Urinary bladder (tissue), 3 donors: ENCODE measurements at regions not wholly inside any gene's neighbourhood (a gene's known extent, or its start where the extent isn't known, plus 50 kb on each side); places are given as distances from the start of the nearest gene placed in this dataset.

Experiments used
- DNase-seq: peaks from one replicate; pipeline ENCODE4 v3.0.0-alpha.2; 2015; ENCODE audit errors: extremely low spot score
- H3K27ac ChIP-seq: one replicate; pipeline ENCODE4 v1.5.1; 2013; ENCODE audit warnings: low read depth, mild to moderate bottlenecking, moderate library complexity
- H3K36me3 ChIP-seq: one replicate; pipeline ENCODE4 v1.6.1; 2013; ENCODE audit warnings: mild to moderate bottlenecking, moderate library complexity; ENCODE audit not compliant: insufficient read depth
- H3K4me1 ChIP-seq: one replicate; pipeline ENCODE4 v1.6.1; 2013; ENCODE audit warnings: mild to moderate bottlenecking, moderate library complexity; ENCODE audit not compliant: insufficient read depth
- H3K4me3 ChIP-seq: one replicate; pipeline ENCODE4 v1.5.1; 2013; ENCODE audit warnings: low read depth, low read length
- WGBS: extraction: QIAGEN DNeasy Blood & Tissue Kit; methylation state at CpG from one replicate; pipeline ENCODE4 v1.1.7; 2013; 5-methylcytosine and 5-hydroxymethylcytosine counted together
- donor health status: healthy with polysubstance abuse.
- donor health status: healthy.

GRCh38 chr4:58935332-58935731 is 1825.1 kb upstream of the IGFBP7 start:
- Histone ChIP-seq H3K36me3 (no peaks in the 10 kb centered on the region), H3K4me1 (no peaks in the 10 kb centered on the region), H3K27ac (no peak overlapping the region), H3K4me3 (no peak overlapping the region)
- DNase-seq: no peak
- WGBS: 42% methylated on average over 2 of the region's 2 CpGs

DNA sequence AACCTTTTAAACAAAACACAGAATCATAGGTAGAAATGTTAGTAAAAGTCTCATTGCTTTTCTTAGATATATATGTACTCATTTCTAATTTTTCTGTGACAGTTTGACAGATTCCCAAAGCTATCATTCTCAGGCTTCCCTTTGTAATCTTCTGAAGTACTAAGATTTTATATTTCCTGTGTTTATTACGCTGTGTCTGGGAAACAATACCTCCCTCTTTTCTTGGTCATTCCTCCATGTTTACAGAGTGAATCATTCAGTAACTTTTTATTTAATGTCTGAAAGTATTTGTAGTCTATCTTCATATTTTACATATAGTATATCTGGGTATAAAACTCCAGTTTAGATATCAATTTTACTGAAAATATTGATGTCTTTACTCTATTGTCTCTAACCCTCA is 1826.3 kb upstream of the IGFBP7 start:
- H3K27ac ChIP-seq: no peak overlapping the region
- 74% methylated on average over 1 of the region's 1 CpG for WGBS
- H3K4me3 ChIP-seq: no peak overlapping the region
- no peak for DNase-seq
- no peaks in the 10 kb centered on the region for H3K36me3 ChIP-seq
- no peaks in the 10 kb centered on the region for H3K4me1 ChIP-seq

GRCh38 chr4:58940167-58940566 is 1830.0 kb upstream of the IGFBP7 start:
- no peak overlapping the region for H3K27ac ChIP-seq
- 58% methylated on average over 3 of the region's 3 CpGs for WGBS
- H3K36me3 ChIP-seq: no peaks in the 10 kb centered on the region
- no peak for DNase-seq
- no peak overlapping the region for H3K4me3 ChIP-seq
- H3K4me1 ChIP-seq: no peaks in the 10 kb centered on the region

DNA sequence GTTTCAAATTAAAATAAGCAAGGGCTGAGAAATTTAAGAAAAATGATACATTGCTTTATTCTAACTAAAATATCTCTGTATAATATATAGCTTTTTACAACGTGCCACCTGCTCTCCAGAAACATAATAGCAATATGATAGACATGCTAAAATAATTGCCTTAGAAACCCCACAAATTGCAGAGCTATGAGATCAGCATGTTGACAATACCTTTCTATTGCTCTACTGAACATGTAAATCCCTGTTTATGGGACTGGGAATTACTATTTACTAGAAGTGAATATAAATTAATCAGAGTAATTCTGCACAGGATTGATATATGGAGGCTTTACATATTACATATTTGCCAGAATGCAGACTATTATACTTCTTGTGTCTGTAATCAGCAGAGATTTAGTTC is 1831.1 kb upstream of the IGFBP7 start:
- no peaks in the 10 kb centered on the region for H3K36me3 ChIP-seq
- no peaks in the 10 kb centered on the region for H3K4me1 ChIP-seq
- no peak for DNase-seq
- H3K27ac ChIP-seq: no peak overlapping the region
- no peak overlapping the region for H3K4me3 ChIP-seq
- WGBS: 80% methylated on average over 1 of the region's 1 CpG

- no peak for DNase-seq
- 30% methylated on average over 2 of the region's 2 CpGs for WGBS
- H3K4me1 ChIP-seq: no peaks in the 10 kb centered on the region
- H3K27ac ChIP-seq: no peak overlapping the region
- no peaks in the 10 kb centered on the region for H3K36me3 ChIP-seq
- H3K4me3 ChIP-seq: no peak overlapping the region
Measured at GRCh38 chr4:58953575-58953974, 1843.4 kb upstream of the IGFBP7 start.

GRCh38 chr4:58957711-58958110 is 1847.5 kb upstream of the IGFBP7 start:
- 70% methylated on average over 4 of the region's 4 CpGs for WGBS
- Histone ChIP-seq H3K4me3 (no peak overlapping the region), H3K4me1 (no peaks in the 10 kb centered on the region), H3K27ac (no peak overlapping the region), H3K36me3 (no peaks in the 10 kb centered on the region)
- DNase-seq: no peak

DNA sequence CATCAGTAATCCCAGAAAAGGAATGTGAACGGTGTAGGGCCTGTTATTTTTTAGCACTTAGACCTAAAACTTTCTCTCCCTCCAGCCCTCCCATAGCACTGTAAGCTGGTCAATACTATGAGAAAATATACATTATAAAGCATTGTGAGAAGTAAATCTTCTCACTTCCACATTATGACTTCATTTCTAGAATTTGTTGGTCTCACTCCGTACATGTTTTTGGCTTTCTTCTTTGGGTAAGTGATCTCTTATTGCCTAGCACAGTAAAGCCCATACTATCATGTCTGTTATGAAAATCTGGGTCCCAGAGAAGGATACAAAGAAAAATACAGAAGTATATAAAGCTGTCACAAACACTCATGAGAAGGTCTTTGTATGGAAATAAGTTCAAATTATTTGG is 1851.1 kb upstream of the IGFBP7 start:
- DNase-seq: no peak
- no peak overlapping the region for H3K27ac ChIP-seq
- 71% methylated on average over 2 of the region's 2 CpGs for WGBS
- no peak overlapping the region for H3K4me3 ChIP-seq
- H3K36me3 ChIP-seq: no peaks in the 10 kb centered on the region
- no peaks in the 10 kb centered on the region for H3K4me1 ChIP-seq

DNA sequence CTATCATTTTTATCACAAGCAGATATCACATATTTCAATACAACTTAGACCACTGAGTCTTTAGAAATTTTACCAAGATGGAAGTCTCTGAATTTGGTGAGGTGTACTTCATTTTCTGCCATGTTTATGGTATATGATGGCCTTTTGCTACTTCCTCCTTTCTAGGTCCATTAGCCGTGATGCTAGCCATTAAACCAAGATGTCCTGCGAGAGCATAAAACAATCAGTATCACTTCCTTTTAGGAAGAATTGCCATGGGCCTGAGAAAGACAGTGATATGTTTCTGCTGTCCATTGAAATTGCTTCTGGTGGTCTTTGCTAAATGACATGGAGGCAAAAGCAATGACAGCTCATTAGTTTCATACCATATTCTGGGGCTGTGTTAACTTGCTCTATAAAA is 1851.7 kb upstream of the IGFBP7 start:
- H3K27ac ChIP-seq: no peak overlapping the region
- no peaks in the 10 kb centered on the region for H3K36me3 ChIP-seq
- H3K4me1 ChIP-seq: no peaks in the 10 kb centered on the region
- 60% methylated on average over 2 of the region's 2 CpGs for WGBS
- DNase-seq: no peak
- no peak overlapping the region for H3K4me3 ChIP-seq

GRCh38 chr4:58962424-58962823 is 1852.2 kb upstream of the IGFBP7 start:
- no peaks in the 10 kb centered on the region for H3K4me1 ChIP-seq
- no peak overlapping the region for H3K27ac ChIP-seq
- no peaks in the 10 kb centered on the region for H3K36me3 ChIP-seq
- DNase-seq: no peak
- H3K4me3 ChIP-seq: no peak overlapping the region

DNA sequence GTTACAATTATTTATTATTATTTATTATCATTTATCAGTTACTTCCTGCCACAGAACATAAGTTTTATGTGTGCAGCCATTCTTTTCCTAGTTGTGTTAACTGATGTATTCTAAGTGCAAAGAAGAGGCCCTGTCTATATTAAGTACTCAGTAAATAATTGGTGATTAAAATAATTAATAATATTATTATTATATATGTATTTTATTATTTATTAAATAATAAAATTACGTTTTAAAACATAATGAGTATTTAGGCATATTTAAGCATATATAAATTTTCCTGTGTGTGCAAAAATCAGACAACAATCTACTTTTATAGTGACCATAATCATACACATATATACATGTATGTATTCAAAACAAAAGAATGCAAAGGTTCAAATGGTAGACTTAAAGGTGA is 1871.6 kb upstream of the IGFBP7 start:
- Histone ChIP-seq H3K4me3 (no peak overlapping the region), H3K27ac (no peak overlapping the region), H3K4me1 (no peaks in the 10 kb centered on the region), H3K36me3 (no peaks in the 10 kb centered on the region)
- DNase-seq: no peak
- WGBS: 0% methylated on average over 1 of the region's 1 CpG

DNA sequence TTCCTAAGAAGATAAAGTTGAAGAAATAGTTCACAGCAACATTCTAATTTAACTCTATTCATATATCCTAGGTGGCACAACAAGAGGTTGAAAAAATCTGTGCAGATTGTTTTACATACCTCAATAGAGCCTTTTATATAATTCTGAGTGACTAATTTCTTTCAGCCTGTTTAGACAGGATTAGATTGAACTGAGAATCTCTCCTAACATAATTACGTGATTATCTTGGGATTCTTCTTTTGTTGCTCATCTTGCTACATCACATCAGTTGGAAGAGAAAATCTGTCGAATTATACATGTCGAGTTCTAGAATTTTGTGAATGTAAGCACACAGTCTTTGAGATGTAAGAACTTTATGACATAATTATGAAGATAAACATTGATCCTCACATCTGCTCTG is 1873.7 kb upstream of the IGFBP7 start:
- 62% methylated on average over 3 of the region's 3 CpGs for WGBS
- no peak overlapping the region for H3K4me3 ChIP-seq
- no peaks in the 10 kb centered on the region for H3K36me3 ChIP-seq
- H3K4me1 ChIP-seq: no peaks in the 10 kb centered on the region
- no peak overlapping the region for H3K27ac ChIP-seq
- no peak for DNase-seq

- no peaks in the 10 kb centered on the region for H3K4me1 ChIP-seq
- no peak overlapping the region for H3K27ac ChIP-seq
- H3K4me3 ChIP-seq: no peak overlapping the region
- WGBS: 78% methylated on average over 1 of the region's 1 CpG
- no peak for DNase-seq
- H3K36me3 ChIP-seq: no peaks in the 10 kb centered on the region
Measured at GRCh38 chr4:59002148-59002547, 1892.0 kb upstream of the IGFBP7 start.

- Histone ChIP-seq H3K4me1 (no peaks in the 10 kb centered on the region), H3K36me3 (no peaks in the 10 kb centered on the region), H3K27ac (no peak overlapping the region), H3K4me3 (no peak overlapping the region)
- DNase-seq: no peak
Measured at GRCh38 chr4:59024257-59024656, 1914.1 kb upstream of the IGFBP7 start.

- H3K36me3 ChIP-seq: no peaks in the 10 kb centered on the region
- H3K27ac ChIP-seq: no peak overlapping the region
- no peaks in the 10 kb centered on the region for H3K4me1 ChIP-seq
- WGBS: 58% methylated on average over 1 of the region's 1 CpG
- no peak overlapping the region for H3K4me3 ChIP-seq
- no peak for DNase-seq
Measured at GRCh38 chr4:59037812-59038211, 1927.6 kb upstream of the IGFBP7 start.

- Histone ChIP-seq H3K4me1 (no peaks in the 10 kb centered on the region), H3K27ac (no peak overlapping the region), H3K4me3 (no peak overlapping the region), H3K36me3 (no peaks in the 10 kb centered on the region)
- WGBS: 98% methylated on average over 6 of the region's 6 CpGs
- DNase-seq: no peak
Measured at GRCh38 chr4:59039046-59039445, 1928.9 kb upstream of the IGFBP7 start.
